ENCODE measurements at regions not wholly inside any gene's neighbourhood (a gene's known extent, or its start where the extent isn't known, plus 50 kb on each side); places are given as distances from the start of the nearest gene placed in this dataset.

- no peak overlapping the region for H3K4me3 ChIP-seq (ENCODE audit: low read length)
- no peaks in the 10 kb centered on the region for H3K36me3 ChIP-seq (ENCODE audit: insufficient read depth, low read length)
- no peaks in the 10 kb centered on the region for H3K9me3 ChIP-seq (ENCODE audit: low read length)
- no peaks in the 10 kb centered on the region for H4K20me1 ChIP-seq (ENCODE audit: insufficient read depth)
- H3K9me2 ChIP-seq (ENCODE audit: insufficient read depth, low read length), result no peaks in the 10 kb centered on the region
- H3K79me2 ChIP-seq (replicated peaks; ENCODE audit: insufficient read depth, low read length), result no peaks in the 10 kb centered on the region
- TF ChIP-seq SMC3 (conservative IDR thresholded peaks at IDR 0.05; ENCODE audit: poor library complexity) (no peak), EZH2 (IDR thresholded peaks at IDR 0.05; ENCODE audit: borderline replicate concordance, insufficient read depth, low read length, poor library complexity, severe bottlenecking) (no peak), RAD21 (conservative IDR thresholded peaks at IDR 0.05) (no peak), MXI1 (conservative IDR thresholded peaks at IDR 0.05; ENCODE audit: poor library complexity, severe bottlenecking) (no peak), REST (IDR thresholded peaks at IDR 0.05; ENCODE audit: borderline replicate concordance) (no peak), EP300 (conservative IDR thresholded peaks at IDR 0.05; ENCODE audit: poor library complexity, severe bottlenecking) (no peak), POLR2AphosphoS5 (IDR thresholded peaks at IDR 0.05) (no peak), CTCF (IDR thresholded peaks at IDR 0.05; ENCODE audit: poor library complexity, severe bottlenecking) (no peak), TAF1 (IDR thresholded peaks at IDR 0.05; ENCODE audit: low read depth) (no peak)
- H3K27me3 ChIP-seq (ENCODE audit: insufficient read depth, low read depth, low read length), result no peaks in the 10 kb centered on the region
- H3F3A ChIP-seq (ENCODE audit: insufficient read depth, low read length, poor library complexity, severe bottlenecking), result no peaks in the 10 kb centered on the region
- H3K9ac ChIP-seq (ENCODE audit: low read length), result no peak overlapping the region
- no peak overlapping the region for H3K4me2 ChIP-seq (ENCODE audit: low read length)
- H3K27ac ChIP-seq (ENCODE audit: low read length), result peak overlapping the region; percentile 35
- H2AFZ ChIP-seq (ENCODE audit: low read depth, low read length), result no peak overlapping the region
Observed at GRCh38 chr2:157077753-157078350, 179.7 kb upstream of the GALNT5 start.

- H4K20me1 ChIP-seq (ENCODE audit: insufficient read depth), result no peaks in the 10 kb centered on the region
- H3K36me3 ChIP-seq (ENCODE audit: insufficient read depth, low read length), result no peaks in the 10 kb centered on the region
- no peaks in the 10 kb centered on the region for H3F3A ChIP-seq (ENCODE audit: insufficient read depth, low read length, poor library complexity, severe bottlenecking)
- no peaks in the 10 kb centered on the region for H3K27me3 ChIP-seq (ENCODE audit: insufficient read depth, low read depth, low read length)
- no peak overlapping the region for H3K9ac ChIP-seq (ENCODE audit: low read length)
- H3K4me3 ChIP-seq (ENCODE audit: low read length), result no peak overlapping the region
- H3K4me2 ChIP-seq (ENCODE audit: low read length), result no peak overlapping the region
- H3K9me3 ChIP-seq (ENCODE audit: low read length), result no peaks in the 10 kb centered on the region
- TF ChIP-seq TAF1 (IDR thresholded peaks at IDR 0.05; ENCODE audit: low read depth), result no peak
- no peak for TF ChIP-seq REST (IDR thresholded peaks at IDR 0.05; ENCODE audit: borderline replicate concordance)
- TF ChIP-seq MXI1 (conservative IDR thresholded peaks at IDR 0.05; ENCODE audit: poor library complexity, severe bottlenecking), result no peak
- TF ChIP-seq RAD21 (conservative IDR thresholded peaks at IDR 0.05), result no peak
- TF ChIP-seq EZH2 (IDR thresholded peaks at IDR 0.05; ENCODE audit: borderline replicate concordance, insufficient read depth, low read length, poor library complexity, severe bottlenecking), result no peak
- TF ChIP-seq POLR2AphosphoS5 (IDR thresholded peaks at IDR 0.05), result no peak
- no peak for TF ChIP-seq SMC3 (conservative IDR thresholded peaks at IDR 0.05; ENCODE audit: poor library complexity)
- no peak for TF ChIP-seq CTCF (IDR thresholded peaks at IDR 0.05; ENCODE audit: poor library complexity, severe bottlenecking)
- no peak for TF ChIP-seq EP300 (conservative IDR thresholded peaks at IDR 0.05; ENCODE audit: poor library complexity, severe bottlenecking)
- H3K27ac ChIP-seq (ENCODE audit: low read length), result no peak overlapping the region
- no peak overlapping the region for H2AFZ ChIP-seq (ENCODE audit: low read depth, low read length)
- H3K9me2 ChIP-seq (ENCODE audit: insufficient read depth, low read length), result no peaks in the 10 kb centered on the region
- no peaks in the 10 kb centered on the region for H3K79me2 ChIP-seq (replicated peaks; ENCODE audit: insufficient read depth, low read length)
Observed at GRCh38 chr2:157082950-157083349, 174.6 kb upstream of the GALNT5 start.
